ENCODE measurements at regions not wholly inside any gene's neighbourhood (a gene's known extent, or its start where the extent isn't known, plus 50 kb on each side); places are given as distances from the start of the nearest gene placed in this dataset.
"Not testable (repeated sequence)": the region's sequence is repeated elsewhere in the genome, so short reads cannot be mapped to it uniquely, and the experiment has no call there.

GRCh38 chr13:65490725-65491124, 1739.4 kb downstream of the PCDH9 start:
- TF ChIP-seq CTCF, POLR2A, EP300 (IDR thresholded peaks at IDR 0.05): not testable (repeated sequence)
